Peyer's patch (tissue), 4 donors: ENCODE measurements at regions not wholly inside any gene's neighbourhood (a gene's known extent, or its start where the extent isn't known, plus 50 kb on each side); places are given as distances from the start of the nearest gene placed in this dataset.

ENCODE experiments used
- DNase-seq, 3 donors: peaks; one replicate each; pipeline ENCODE4 v3.0.0-alpha.2; 2017 to 2019
- H3K27ac ChIP-seq, 4 donors: fragments of 200-600 bp; sonication (generic); one replicate each; pipeline ENCODE4 v1.5.1; 2016 to 2019
- H3K27me3 ChIP-seq, 2 donors: fragments of 200-600 bp; sonication (generic); one replicate each; pipeline ENCODE4 v1.5.1; 2019
- H3K36me3 ChIP-seq, 3 donors: fragments of 200-600 bp; sonication (generic); one replicate each; pipeline ENCODE4 v1.5.1; 2016 to 2019
- H3K4me1 ChIP-seq, 4 donors: fragments of 200-600 bp; sonication (generic); one replicate each; pipeline ENCODE4 v1.5.1; 2016 to 2019
- H3K4me3 ChIP-seq, 4 donors: fragments of 200-600 bp; sonication (generic); 1 replicate in 3 of 4; 2 replicates in 1 of 4; pipeline ENCODE4 v1.5.1; 2016 to 2019; ENCODE audit warnings: mild to moderate bottlenecking in 1 of 4
- H3K9me3 ChIP-seq, 4 donors: fragments of 200-600 bp; sonication (generic); one replicate each; pipeline ENCODE4 v1.5.1; 2016 to 2019; ENCODE audit warnings: mild to moderate bottlenecking in 1 of 4
- CTCF ChIP-seq, 6 experiments: fragments of 450-650 bp in 4 of 6; fragments of 200-600 bp in 2 of 6; sonication (generic) in 1 of 6; IDR thresholded peaks; one replicate each; pipeline ENCODE4 v1.5.1; 2017 to 2019; ENCODE audit warnings: antibody characterized with exemption in 6 of 6, mild to moderate bottlenecking in 3 of 6, moderate library complexity in 1 of 6
- POLR2A ChIP-seq, 2 donors: fragments of 450-650 bp; IDR thresholded peaks; one replicate each; pipeline ENCODE4 v1.5.1; 2017; ENCODE audit warnings: antibody characterized with exemption in 2 of 2, mild to moderate bottlenecking in 2 of 2, moderate library complexity in 2 of 2

GRCh38 chr14:21993837-21994236 lies 320.2 kb upstream of the OR4E1 start:
- no peaks in the 10 kb centered on the region for H3K9me3 ChIP-seq
- no peak for DNase-seq
- no peaks in the 10 kb centered on the region for H3K27me3 ChIP-seq
- no peaks in the 10 kb centered on the region for H3K36me3 ChIP-seq
- no peaks in the 10 kb centered on the region for H3K4me1 ChIP-seq
- H3K27ac ChIP-seq, result no peak overlapping the region
- TF ChIP-seq CTCF (IDR thresholded peaks at IDR 0.05) (no peak), POLR2A (IDR thresholded peaks at IDR 0.05) (no peak)
- H3K4me3 ChIP-seq, result no peak overlapping the region

GRCh38 chr14:21993070-21993469 lies 319.5 kb upstream of the OR4E1 start:
- H3K36me3 ChIP-seq, result no peaks in the 10 kb centered on the region
- DNase-seq, result no peak
- no peaks in the 10 kb centered on the region for H3K4me1 ChIP-seq
- H3K27ac ChIP-seq, result no peak overlapping the region
- TF ChIP-seq CTCF (IDR thresholded peaks at IDR 0.05), result no peak
- no peak for TF ChIP-seq POLR2A (IDR thresholded peaks at IDR 0.05)
- no peak overlapping the region for H3K4me3 ChIP-seq
- H3K9me3 ChIP-seq, result no peaks in the 10 kb centered on the region
- no peaks in the 10 kb centered on the region for H3K27me3 ChIP-seq

- no peak for DNase-seq
- TF ChIP-seq CTCF (IDR thresholded peaks at IDR 0.05) (no peak), POLR2A (IDR thresholded peaks at IDR 0.05) (no peak)
- Histone ChIP-seq H3K36me3 (no peaks in the 10 kb centered on the region), H3K27ac (no peak overlapping the region), H3K9me3 (no peaks in the 10 kb centered on the region), H3K4me1 (no peaks in the 10 kb centered on the region), H3K27me3 (no peaks in the 10 kb centered on the region), H3K4me3 (no peak overlapping the region)
Measured at GRCh38 chr14:21991130-21991529, 317.5 kb upstream of the OR4E1 start.

- DNase-seq, result no peak
- Histone ChIP-seq H3K27me3 (no peaks in the 10 kb centered on the region), H3K27ac (no peak overlapping the region), H3K36me3 (no peaks in the 10 kb centered on the region), H3K4me1 (no peaks in the 10 kb centered on the region), H3K4me3 (no peak overlapping the region), H3K9me3 (no peaks in the 10 kb centered on the region)
- no peak for TF ChIP-seq POLR2A (IDR thresholded peaks at IDR 0.05)
- peak in 4 of 6 experiments; percentile 13 to 26 (median 19) for TF ChIP-seq CTCF (IDR thresholded peaks at IDR 0.05)
Measured at GRCh38 chr14:21990116-21990515, 316.5 kb upstream of the OR4E1 start.

- no peaks in the 10 kb centered on the region for H3K27me3 ChIP-seq
- no peak for TF ChIP-seq CTCF (IDR thresholded peaks at IDR 0.05)
- no peak for TF ChIP-seq POLR2A (IDR thresholded peaks at IDR 0.05)
- no peak overlapping the region for H3K4me3 ChIP-seq
- no peak for DNase-seq
- H3K27ac ChIP-seq, result no peak overlapping the region
- no peaks in the 10 kb centered on the region for H3K4me1 ChIP-seq
- H3K9me3 ChIP-seq, result no peaks in the 10 kb centered on the region
- no peaks in the 10 kb centered on the region for H3K36me3 ChIP-seq
Measured at GRCh38 chr14:21989090-21989489, 315.5 kb upstream of the OR4E1 start.

GRCh38 chr14:21988413-21988812 lies 314.8 kb upstream of the OR4E1 start:
- H3K27ac ChIP-seq, result no peak overlapping the region
- H3K4me3 ChIP-seq, result no peak overlapping the region
- no peak for DNase-seq
- no peaks in the 10 kb centered on the region for H3K36me3 ChIP-seq
- H3K9me3 ChIP-seq, result no peaks in the 10 kb centered on the region
- H3K4me1 ChIP-seq, result no peaks in the 10 kb centered on the region
- no peak for TF ChIP-seq POLR2A (IDR thresholded peaks at IDR 0.05)
- TF ChIP-seq CTCF (IDR thresholded peaks at IDR 0.05), result no peak
- H3K27me3 ChIP-seq, result no peaks in the 10 kb centered on the region
